Muscle of back (tissue), 3 donors: ENCODE measurements at regions not wholly inside any gene's neighbourhood (a gene's known extent, or its start where the extent isn't known, plus 50 kb on each side); places are given as distances from the start of the nearest gene placed in this dataset.
"Not testable (repeated sequence)": the region's sequence is repeated elsewhere in the genome, so short reads cannot be mapped to it uniquely, and the experiment has no call there.

Source experiments
- DNase-seq, 3 donors: peaks; one replicate each; pipeline versions ENCODE4 v3.0.0 to v3.0.0-alpha.2; 2013

- no peak for DNase-seq
These were observed 123.1 kb upstream of the FREM1 start for GRCh38 chr9:15033316-15033715.

GRCh38 chr9:15032860-15033259, 122.6 kb upstream of the FREM1 start:
- DNase-seq = no peak

- DNase-seq = no peak
These were observed 110.9 kb upstream of the FREM1 start for GRCh38 chr9:15021146-15021545.

GRCh38 chr9:15018096-15018637, 107.9 kb upstream of the FREM1 start:
- no peak for DNase-seq

- peak in 1 of 3 donors; percentile 19 for DNase-seq
These were observed 100.4 kb upstream of the FREM1 start for GRCh38 chr9:15010581-15010980.

GRCh38 chr9:15007698-15008097, 97.5 kb upstream of the FREM1 start:
- DNase-seq = no peak

GRCh38 chr9:14994738-14995137, 84.5 kb upstream of the FREM1 start:
- no peak for DNase-seq

GRCh38 chr9:14993901-14994554, 83.8 kb upstream of the FREM1 start:
- DNase-seq = no peak

DNA sequence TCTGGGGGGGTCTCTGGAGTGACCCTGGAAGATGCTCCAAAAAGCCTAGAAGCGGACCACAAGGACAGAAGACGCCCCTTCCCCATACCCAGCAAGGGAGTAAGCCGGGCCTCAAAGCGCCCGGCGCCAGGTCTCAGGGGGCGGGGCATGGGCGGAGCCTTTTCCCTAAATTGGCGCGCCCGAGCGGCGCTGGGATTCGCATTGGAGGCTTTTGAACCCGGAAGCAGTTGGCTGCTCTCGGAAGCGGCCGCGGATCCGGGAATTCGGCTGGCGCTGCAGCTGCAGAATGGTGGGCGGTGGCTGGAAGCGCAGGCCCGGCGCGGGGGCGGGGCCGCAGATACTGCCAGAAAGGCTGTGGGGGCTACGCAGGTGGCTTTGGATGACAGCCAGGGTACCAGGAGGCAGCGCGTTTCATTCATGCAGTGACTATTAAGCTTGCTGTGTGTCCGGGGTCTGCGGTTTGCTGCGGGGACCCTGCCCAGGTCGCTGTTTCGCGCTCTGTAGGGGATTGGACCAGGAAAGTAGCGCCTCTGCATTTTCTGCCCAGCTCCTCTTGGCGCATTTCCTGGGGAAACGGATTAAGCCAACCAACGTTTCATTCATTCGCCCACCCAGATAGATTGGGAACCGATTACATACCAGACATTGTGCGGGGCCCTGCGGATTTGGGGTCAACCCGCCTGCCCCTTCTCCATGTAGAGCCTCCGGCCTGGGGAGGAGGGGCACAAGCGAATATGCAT, 83.0 kb upstream of the FREM1 start:
- peak; percentile 88 to 96 (median 92) for DNase-seq

DNA sequence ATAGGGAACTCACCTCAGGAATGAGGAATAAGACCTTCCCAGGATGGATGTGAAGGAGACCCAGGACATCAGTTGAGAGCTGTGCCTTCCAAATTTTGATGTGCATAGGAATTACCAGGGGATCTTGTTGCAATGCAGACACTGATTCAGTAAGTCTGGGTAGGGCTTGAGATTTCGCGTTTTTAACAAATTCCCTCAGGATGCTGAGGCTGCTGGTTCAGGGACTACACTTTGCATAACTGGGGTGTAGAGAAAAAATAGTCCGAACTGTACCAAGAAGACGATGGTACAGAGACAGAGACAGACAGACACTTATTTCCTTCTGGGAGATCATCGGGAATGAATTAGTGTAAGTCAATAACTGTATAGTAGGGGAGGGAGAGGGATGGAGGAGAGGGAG, 82.3 kb upstream of the FREM1 start:
- peak in 1 of 3 donors; percentile 6 for DNase-seq

- peak; percentile 28 to 63 (median 29) for DNase-seq
These were observed 81.9 kb upstream of the FREM1 start for GRCh38 chr9:14992081-14992480.

GRCh38 chr9:14990647-14991046, 80.4 kb upstream of the FREM1 start:
- not testable (repeated sequence) for DNase-seq

DNA sequence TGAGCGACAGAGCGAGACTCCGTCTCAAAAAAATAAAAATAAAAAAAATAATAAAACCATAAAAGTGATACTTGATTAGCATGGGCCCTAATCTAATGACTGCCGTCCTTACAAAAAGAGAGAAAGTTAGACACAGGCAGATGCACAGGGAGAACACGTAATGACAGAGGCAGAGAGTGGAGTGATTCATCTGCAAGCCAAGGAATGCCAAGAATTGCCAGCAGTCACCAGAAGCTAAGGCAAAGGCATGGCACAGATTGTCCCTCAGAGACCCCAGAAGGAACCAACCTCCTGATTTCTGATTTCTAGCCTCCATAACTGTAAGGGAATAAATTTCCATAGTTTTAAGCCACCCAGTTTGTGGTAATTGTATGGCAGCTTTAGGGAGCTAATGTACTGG, 79.6 kb upstream of the FREM1 start:
- no peak for DNase-seq

GRCh38 chr9:14989336-14989735, 79.1 kb upstream of the FREM1 start:
- DNase-seq = not testable (repeated sequence)

DNA sequence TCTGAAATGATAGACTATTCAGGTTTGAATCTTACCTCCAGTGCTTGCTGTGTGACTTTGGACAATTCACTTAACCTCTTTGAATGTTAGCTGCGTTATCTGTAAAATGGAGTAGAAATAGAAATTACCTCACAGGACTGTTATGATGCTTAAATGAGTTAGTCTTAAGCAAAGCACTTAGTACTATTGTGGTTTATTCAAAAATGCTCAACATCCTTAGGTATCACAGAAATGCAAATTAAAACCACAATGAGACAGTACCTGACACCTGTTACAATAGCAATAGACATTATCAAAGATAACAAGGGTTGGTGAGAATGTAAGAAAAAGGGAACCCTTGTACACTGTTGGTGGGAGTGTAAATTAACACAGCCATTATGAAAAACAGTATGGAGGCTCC, 77.6 kb upstream of the FREM1 start:
- no peak for DNase-seq

- DNase-seq = peak in 1 of 3 donors; percentile 27
These were observed 75.2 kb upstream of the FREM1 start for GRCh38 chr9:14985419-14985818.

DNA sequence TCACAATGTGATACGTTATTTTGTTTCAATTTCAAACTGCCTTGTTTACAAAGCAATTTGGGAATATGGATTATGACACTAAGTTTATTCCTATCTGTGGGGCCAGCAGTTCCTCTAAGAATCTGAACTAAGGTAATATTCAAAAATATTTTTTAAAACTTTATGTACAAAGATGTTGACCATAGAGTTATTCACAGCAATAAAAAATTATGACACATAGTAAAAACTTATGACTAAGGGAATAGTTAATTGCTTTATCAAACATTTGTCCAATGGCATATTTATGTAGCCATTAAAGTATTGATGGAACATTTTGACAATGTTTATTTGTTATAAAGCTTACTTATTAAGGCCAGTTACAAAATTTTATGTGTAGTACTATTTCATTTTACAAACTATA, 73.4 kb upstream of the FREM1 start:
- DNase-seq = no peak

GRCh38 chr9:14981291-14981950, 71.2 kb upstream of the FREM1 start:
- DNase-seq = peak; percentile 16 to 77 (median 36)

GRCh38 chr9:14978022-14979000, 68.1 kb upstream of the FREM1 start:
- no peak for DNase-seq

DNA sequence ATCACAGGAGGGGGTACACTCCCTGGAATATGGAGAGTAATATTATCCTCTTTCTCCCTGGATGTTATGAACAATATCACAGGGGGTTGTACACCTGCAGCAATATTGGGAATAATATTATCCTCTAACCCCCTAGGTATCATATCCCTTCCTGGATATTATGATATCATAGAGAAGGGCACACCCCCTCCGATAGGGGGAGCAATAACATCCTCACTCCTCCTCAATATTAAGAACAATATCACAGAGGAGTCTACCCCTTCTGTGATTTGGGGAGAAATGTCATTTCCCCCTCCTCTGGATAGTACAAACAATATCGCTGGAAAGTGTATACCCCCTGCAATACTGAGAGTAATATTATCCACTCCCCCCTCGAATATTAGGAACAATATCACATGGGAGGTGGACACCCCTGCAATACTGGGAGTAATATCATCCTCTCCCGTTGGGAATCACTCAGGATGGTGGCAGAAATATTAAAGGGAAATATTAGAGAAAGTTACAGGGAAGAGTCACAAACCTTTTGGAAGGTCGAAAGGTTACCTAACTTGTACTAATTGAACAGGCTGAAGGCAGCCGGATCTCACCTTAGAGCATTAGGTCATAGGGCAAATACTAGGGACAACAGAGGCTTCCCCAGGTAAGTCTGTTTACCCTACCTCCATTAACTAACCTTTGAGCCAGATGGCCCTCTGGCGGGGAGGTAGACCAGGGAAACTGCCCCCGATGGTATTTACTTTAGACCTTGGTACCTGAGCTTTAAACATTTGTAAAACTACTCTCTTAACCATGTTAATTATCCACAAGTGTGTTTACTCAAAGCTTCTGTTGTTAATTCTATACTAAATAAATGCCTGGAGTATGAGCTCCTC, 57.5 kb upstream of the FREM1 start:
- no peak for DNase-seq
